Panc1 (cell line): ENCODE measurements at regions not wholly inside any gene's neighbourhood (a gene's known extent, or its start where the extent isn't known, plus 50 kb on each side); places are given as distances from the start of the nearest gene placed in this dataset.

Experiments
- ATAC-seq: fragments of 200-7000 bp; cut with Tn5 transposase; 2 replicates; pipeline ENCODE4 v1.9.1; 2020; ENCODE audit warnings: mild to moderate bottlenecking, moderate library complexity
- BruUV-seq: library from RNA; stranded (reverse); fragments of 400-500 nt; replicated peaks from 2 replicates; lab custom pipeline; 2021; lab: Mats Ljungman, UMichigan
- CTCF ChIA-PET: fragments of 300-600 bp; sonication (Branson Sonifier 250); formaldehyde crosslinking; loops from one replicate; lab custom pipeline; 2022; ENCODE audit warnings: antibody characterized with exemption; lab: Charles Lee
- POLR2A ChIA-PET: fragments of 300-600 bp; sonication (Branson Sonifier 250); formaldehyde crosslinking; loops from one replicate; lab custom pipeline; 2022; ENCODE audit warnings: antibody characterized with exemption; lab: Charles Lee
- DNase-seq: peaks from one replicate; pipeline ENCODE4 v3.0.0-alpha.2; 2010; ENCODE audit warnings: low read depth, low spot score
- H3K27ac ChIP-seq: 2 replicates; pipeline ENCODE4 v1.5.1; 2011; ENCODE audit warnings: mild to moderate bottlenecking, low read length, inconsistent platforms
- H3K27me3 ChIP-seq: fragments of 200-500 bp; sonication (Bioruptor generic); 2 replicates; pipeline ENCODE4 v1.6.0; 2014; ENCODE audit warnings: low read length, inconsistent platforms; ENCODE audit not compliant: control insufficient read depth, insufficient read depth
- H3K36me3 ChIP-seq: fragments of 200-500 bp; sonication (Bioruptor generic); 2 replicates; pipeline ENCODE4 v1.5.1; 2014; ENCODE audit warnings: inconsistent platforms, mild to moderate bottlenecking, low read length, moderate library complexity; ENCODE audit not compliant: control insufficient read depth, insufficient read depth
- H3K4me1 ChIP-seq: 2 replicates; pipeline ENCODE4 v1.5.1; 2011; ENCODE audit warnings: inconsistent platforms, mild to moderate bottlenecking, low read length, moderate library complexity; ENCODE audit not compliant: control insufficient read depth, insufficient read depth
- H3K4me3 ChIP-seq, 2 experiments: 2 replicates each; pipeline ENCODE4 v1.5.1; 2011 to 2012; ENCODE audit warnings: low read depth in 2 of 2, low read length in 2 of 2, mild to moderate bottlenecking in 2 of 2, inconsistent platforms in 1 of 2, moderate library complexity in 1 of 2
- H3K9me3 ChIP-seq: fragments of 200-500 bp; sonication (Bioruptor generic); 2 replicates; pipeline ENCODE4 v1.5.1; 2014; ENCODE audit warnings: low read depth, mild to moderate bottlenecking, inconsistent platforms, low read length, moderate library complexity; ENCODE audit not compliant: control insufficient read depth, insufficient read depth
- CTCF ChIP-seq: fragments of 450-650 bp; IDR thresholded peaks from 2 replicates; pipeline ENCODE4 v1.5.1; 2017; ENCODE audit warnings: mild to moderate bottlenecking
- POLR2AphosphoS5 ChIP-seq: IDR thresholded peaks from 2 replicates; pipeline ENCODE4 v1.6.1; 2012; ENCODE audit warnings: mild to moderate bottlenecking, low read depth, low read length, moderate library complexity
- REST ChIP-seq, 2 experiments: IDR thresholded peaks; 2 replicates each; pipeline ENCODE4 v1.6.1; 2011 to 2012; ENCODE audit warnings: low read depth in 2 of 2, control low read depth in 1 of 2, low read length in 1 of 2, mild to moderate bottlenecking in 1 of 2, moderate library complexity in 1 of 2; ENCODE audit not compliant: insufficient read depth in 1 of 2
- SIN3A ChIP-seq: IDR thresholded peaks from 2 replicates; pipeline ENCODE4 v1.6.1; 2012; ENCODE audit warnings: low read depth, mild to moderate bottlenecking, low read length, moderate library complexity, borderline replicate concordance; ENCODE audit not compliant: insufficient read depth
- TCF7L2 ChIP-seq: IDR thresholded peaks from 2 replicates; pipeline ENCODE4 v1.6.1; 2011; ENCODE audit warnings: mild to moderate bottlenecking, low read depth, low read length, inconsistent platforms
- in situ Hi-C: cut with HindIII; loops from 2 replicates; pipeline ENCODE4 v1.10.0; 2016; ENCODE audit warnings: low sequenced_read_pairs, low pct_unique_long_range_greater_than_20kb
- intact Hi-C: fragments of 100-400 bp; cut with micrococcal nuclease; formaldehyde crosslinking; loops from one replicate; pipeline ENCODE4 v1.10.0; 2022; ENCODE audit not compliant: unreplicated experiment

GRCh38 chr1:181155339-181155738, 66.8 kb downstream of the IER5 start:
- BruUV-seq, result no TSS peak
- Histone ChIP-seq H3K9me3 (no peaks in the 10 kb centered on the region), H3K27ac (no peak overlapping the region), H3K27me3 (no peaks in the 10 kb centered on the region), H3K4me1 (no peaks in the 10 kb centered on the region), H3K4me3 (no peak overlapping the region), H3K36me3 (no peaks in the 10 kb centered on the region)
- in situ Hi-C loops, result no loop called here
- ATAC-seq (no peak), DNase-seq (no peak)
- TF ChIP-seq SIN3A, result no peak
- TF ChIP-seq TCF7L2, result no peak
- no peak for TF ChIP-seq POLR2AphosphoS5
- TF ChIP-seq REST (IDR thresholded peaks at IDR 0.05; ENCODE audit: insufficient read depth in 1 of 2, low read depth in 2 of 2, low read length in 1 of 2), result no peak
- no peak for TF ChIP-seq CTCF
- CTCF ChIA-PET, result interaction anchor here (0.7 kb wide), 1 partner anchor 84 kb away, joined by 5 read pairs; no protein-coding TSS in a partner anchor
- POLR2A ChIA-PET, result interaction anchor here (0.6 kb wide), 1 partner anchor 121 kb away, joined by 5 read pairs; no protein-coding TSS in a partner anchor
- intact Hi-C loops, result no loop called here

GRCh38 chr1:181159451-181160140, 71.1 kb downstream of the IER5 start:
- Histone ChIP-seq H3K27ac (no peak overlapping the region), H3K4me3 (no peak overlapping the region), H3K9me3 (peaks cover 3% of the 10 kb centered on the region; the same call in 1 of the 2 replicates), H3K27me3 (no peaks in the 10 kb centered on the region), H3K4me1 (no peaks in the 10 kb centered on the region), H3K36me3 (no peaks in the 10 kb centered on the region)
- peak; percentile 83 for ATAC-seq
- no peak for TF ChIP-seq REST (IDR thresholded peaks at IDR 0.05; ENCODE audit: insufficient read depth in 1 of 2, low read depth in 2 of 2, low read length in 1 of 2)
- no peak for TF ChIP-seq SIN3A
- TF ChIP-seq TCF7L2, result no peak
- no peak for TF ChIP-seq CTCF
- no peak for TF ChIP-seq POLR2AphosphoS5
- BruUV-seq, result no TSS peak
- in situ Hi-C loops (no loop called here), intact Hi-C loops (loop anchor here (10.0 kb wide), 1 partner anchor 205 kb away; no protein-coding TSS in a partner anchor)
- ChIA-PET CTCF (no interaction called here), POLR2A (no interaction called here)
- no peak for DNase-seq
